B cell (primary cell): ENCODE measurements at regions not wholly inside any gene's neighbourhood (a gene's known extent, or its start where the extent isn't known, plus 50 kb on each side); places are given as distances from the start of the nearest gene placed in this dataset.

Experiments used
- ATAC-seq: fragments of 200-7000 bp; cut with Tn5 transposase; one replicate; pipeline ENCODE4 v1.10.0; 2021; ENCODE audit warnings: low read depth, mild to moderate bottlenecking, moderate number of reproducible peaks, moderate library complexity
- CTCF ChIA-PET: fragments of 350-600 bp; sonication (Branson Sonifier 250); formaldehyde crosslinking; loops from one replicate; lab custom pipeline; 2021; ENCODE audit warnings: antibody characterized with exemption, inconsistent platforms; lab: Charles Lee
- POLR2A ChIA-PET: fragments of 350-600 bp; sonication (Branson Sonifier 250); formaldehyde crosslinking; loops from one replicate; lab custom pipeline; 2021; ENCODE audit warnings: antibody characterized with exemption; lab: Charles Lee
- DNase-seq: peaks from one replicate; pipeline ENCODE4 v3.0.0; 2013
- H2AFZ ChIP-seq: 2 replicates; pipeline ENCODE4 v1.6.1; 2012; ENCODE audit warnings: mild to moderate bottlenecking, low read depth, low read length; ENCODE audit not compliant: insufficient read depth, poor library complexity, severe bottlenecking
- H3K27ac ChIP-seq, 2 donors: 1 replicate in 1 of 2; 2 replicates in 1 of 2; pipeline ENCODE4 v1.5.1; 2012 to 2013; ENCODE audit warnings: low read length in 2 of 2, mild to moderate bottlenecking in 2 of 2, moderate library complexity in 1 of 2
- H3K27me3 ChIP-seq, 4 experiments: fragments of 200-600 bp in 1 of 4; sonication (generic) in 1 of 4; replicated peaks in 1 of 4; 1 replicate in 2 of 4; 2 replicates in 2 of 4; pipeline versions ENCODE4 v1.6.1 to v1.7.0; 2013 to 2016; ENCODE audit warnings: low read length in 3 of 4, mild to moderate bottlenecking in 2 of 4, mixed read lengths in 1 of 4, moderate library complexity in 1 of 4; ENCODE audit not compliant: insufficient read depth in 4 of 4, control insufficient read depth in 3 of 4; ENCODE audit errors: control extremely low read depth in 1 of 4
- H3K36me3 ChIP-seq, 2 experiments: replicated peaks in 1 of 2; 1 replicate in 1 of 2; 2 replicates in 1 of 2; pipeline versions ENCODE4 v1.6.1 to v1.7.1; 2013; ENCODE audit warnings: low read length in 1 of 2; ENCODE audit not compliant: insufficient read depth in 2 of 2, control insufficient read depth in 1 of 2; ENCODE audit errors: control extremely low read depth in 1 of 2, extremely low read depth in 1 of 2
- H3K4me1 ChIP-seq, 2 donors: fragments of 200-600 bp in 1 of 2; sonication (generic) in 1 of 2; 1 replicate in 1 of 2; 2 replicates in 1 of 2; pipeline versions ENCODE4 v1.5.1 to v1.6.1; 2013 to 2017; ENCODE audit warnings: low read length in 2 of 2; ENCODE audit not compliant: control insufficient read depth in 2 of 2, insufficient read depth in 2 of 2
- H3K4me2 ChIP-seq: replicated peaks from 2 replicates; pipeline ENCODE3; 2012; ENCODE audit warnings: mild to moderate bottlenecking, low read depth, low read length; ENCODE audit not compliant: poor library complexity, severe bottlenecking
- H3K4me3 ChIP-seq, 5 experiments: fragments of 200-600 bp in 1 of 5; sonication (generic) in 1 of 5; 1 replicate in 3 of 5; 2 replicates in 2 of 5; pipeline versions ENCODE4 v1.5.1 to v1.7.0; 2011 to 2016; ENCODE audit warnings: low read length in 4 of 5, mild to moderate bottlenecking in 4 of 5, low read depth in 2 of 5, control low read depth in 1 of 5, moderate library complexity in 1 of 5; ENCODE audit not compliant: insufficient read depth in 1 of 5; ENCODE audit errors: control extremely low read depth in 1 of 5, extremely low read depth in 1 of 5
- H3K79me2 ChIP-seq: fragments of 200-600 bp; sonication (generic); one replicate; pipeline ENCODE4 v1.6.0; 2016; ENCODE audit warnings: low read length; ENCODE audit not compliant: control insufficient read depth, insufficient read depth
- H3K9ac ChIP-seq: fragments of 200-600 bp; sonication (generic); 2 replicates; pipeline ENCODE4 v1.6.1; 2017; ENCODE audit warnings: mild to moderate bottlenecking, low read length, moderate library complexity
- H3K9me3 ChIP-seq, 3 donors: one replicate each; pipeline versions ENCODE4 v1.6.1 to v1.7.1; 2013; ENCODE audit warnings: low read length in 2 of 3; ENCODE audit not compliant: control insufficient read depth in 2 of 3, insufficient read depth in 1 of 3; ENCODE audit errors: control extremely low read depth in 1 of 3
- H4K20me1 ChIP-seq: 2 replicates; pipeline ENCODE4 v1.6.0; 2012; ENCODE audit warnings: mild to moderate bottlenecking, low read length; ENCODE audit not compliant: insufficient read depth, control insufficient read depth, poor library complexity, severe bottlenecking
- H3K27ac Mint-ChIP-seq: one replicate; pipeline ENCODE4 v1.8.0; 2021; ENCODE audit warnings: mixed read lengths
- H3K27me3 Mint-ChIP-seq: one replicate; pipeline ENCODE4 v1.8.0; 2021; ENCODE audit warnings: mixed read lengths
- H3K4me1 Mint-ChIP-seq: one replicate; pipeline ENCODE4 v1.8.0; 2021; ENCODE audit warnings: mixed read lengths
- H3K4me3 Mint-ChIP-seq: one replicate; pipeline ENCODE4 v1.8.0; 2021; ENCODE audit warnings: mixed read lengths
- H3K9me3 Mint-ChIP-seq: one replicate; pipeline ENCODE4 v1.8.0; 2022; ENCODE audit warnings: mixed read lengths; ENCODE audit not compliant: insufficient read depth
- EZH2 ChIP-seq: IDR thresholded peaks from 2 replicates; pipeline ENCODE4 v1.6.1; 2012; ENCODE audit warnings: borderline replicate concordance, low read depth, mild to moderate bottlenecking, moderate library complexity, low read length; ENCODE audit not compliant: insufficient read depth, poor library complexity, severe bottlenecking
- WGBS: methylation state at CpG from one replicate; pipeline ENCODE4 v1.1.5; 2013; ENCODE audit warnings: missing lambda C conversion rate; ENCODE audit not compliant: insufficient coverage; 5-methylcytosine and 5-hydroxymethylcytosine counted together
- intact Hi-C: fragments of 100-400 bp; cut with micrococcal nuclease; formaldehyde crosslinking; loops from one replicate; pipeline ENCODE4 v1.10.0; 2022
- TF ChIP-seq, protein P1 (sequence below): fragments of 200-600 bp; IDR thresholded peaks from one replicate; pipeline ENCODE4 v1.8.0; 2022; ENCODE audit warnings: antibody characterized with exemption, mild to moderate bottlenecking

DNA sequence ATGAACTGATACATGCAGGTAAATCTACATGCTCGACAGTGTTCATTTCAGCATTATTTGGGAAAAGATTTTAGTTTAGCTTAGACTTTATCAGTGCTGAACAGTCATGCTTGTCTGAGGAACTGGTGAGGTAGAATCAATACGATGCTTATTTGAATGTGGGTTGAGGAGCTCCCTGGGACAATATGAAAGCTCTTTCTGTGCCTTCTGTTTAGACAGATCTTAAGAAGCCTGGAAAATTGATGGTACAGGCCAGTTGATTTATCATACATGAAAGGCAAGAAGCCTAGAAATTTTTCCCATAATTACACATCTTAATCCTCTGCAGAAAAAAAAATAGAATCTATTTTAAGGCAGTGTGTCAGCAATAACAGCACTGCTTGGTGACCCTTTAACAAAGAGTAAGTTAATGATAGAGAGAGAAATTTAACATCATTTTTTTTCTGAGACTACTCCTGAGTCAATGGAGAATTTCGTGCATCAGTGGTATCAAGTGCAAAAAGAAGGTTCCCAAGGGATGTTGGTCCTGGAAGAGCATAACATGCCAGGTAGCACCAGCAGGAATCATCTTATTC, 252.2 kb upstream of the CDH20 start:
- CTCF ChIA-PET, result no interaction called here
- DNase-seq (no peak), ATAC-seq (no peak)
- Mint-ChIP-seq H3K27me3 (no peaks in the 10 kb centered on the region), H3K9me3 (no peaks in the 10 kb centered on the region), H3K4me1 (no peaks in the 10 kb centered on the region), H3K4me3 (no peak overlapping the region), H3K27ac (no peak overlapping the region)
- intact Hi-C loops, result no loop called here
- Histone ChIP-seq H3K4me3 (no peak overlapping the region), H4K20me1 (no peaks in the 10 kb centered on the region), H2AFZ (no peak overlapping the region), H3K36me3 (no peaks in the 10 kb centered on the region), H3K9me3 (no peaks in the 10 kb centered on the region), H3K79me2 (no peaks in the 10 kb centered on the region), H3K4me1 (no peaks in the 10 kb centered on the region), H3K27ac (no peak overlapping the region), H3K4me2 (no peak overlapping the region), H3K27me3 (no peaks in the 10 kb centered on the region), H3K9ac (no peak overlapping the region)
- POLR2A ChIA-PET, result no interaction called here
- TF ChIP-seq EZH2, result no peak
- TF ChIP-seq, protein P1, sequence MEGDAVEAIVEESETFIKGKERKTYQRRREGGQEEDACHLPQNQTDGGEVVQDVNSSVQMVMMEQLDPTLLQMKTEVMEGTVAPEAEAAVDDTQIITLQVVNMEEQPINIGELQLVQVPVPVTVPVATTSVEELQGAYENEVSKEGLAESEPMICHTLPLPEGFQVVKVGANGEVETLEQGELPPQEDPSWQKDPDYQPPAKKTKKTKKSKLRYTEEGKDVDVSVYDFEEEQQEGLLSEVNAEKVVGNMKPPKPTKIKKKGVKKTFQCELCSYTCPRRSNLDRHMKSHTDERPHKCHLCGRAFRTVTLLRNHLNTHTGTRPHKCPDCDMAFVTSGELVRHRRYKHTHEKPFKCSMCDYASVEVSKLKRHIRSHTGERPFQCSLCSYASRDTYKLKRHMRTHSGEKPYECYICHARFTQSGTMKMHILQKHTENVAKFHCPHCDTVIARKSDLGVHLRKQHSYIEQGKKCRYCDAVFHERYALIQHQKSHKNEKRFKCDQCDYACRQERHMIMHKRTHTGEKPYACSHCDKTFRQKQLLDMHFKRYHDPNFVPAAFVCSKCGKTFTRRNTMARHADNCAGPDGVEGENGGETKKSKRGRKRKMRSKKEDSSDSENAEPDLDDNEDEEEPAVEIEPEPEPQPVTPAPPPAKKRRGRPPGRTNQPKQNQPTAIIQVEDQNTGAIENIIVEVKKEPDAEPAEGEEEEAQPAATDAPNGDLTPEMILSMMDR, result no peak
- WGBS, result 100% methylated on average over 1 of the region's 3 CpGs

GRCh38 chr18:61082976-61083630, 250.1 kb upstream of the CDH20 start:
- no peak overlapping the region for H3K27ac Mint-ChIP-seq

More at GRCh38 chr18:61082976-61083630, 250.1 kb upstream of the CDH20 start:
- Histone ChIP-seq H4K20me1 (no peaks in the 10 kb centered on the region), H3K4me2 (no peak overlapping the region), H3K36me3 (no peaks in the 10 kb centered on the region), H3K27ac (no peak overlapping the region), H3K79me2 (no peaks in the 10 kb centered on the region), H2AFZ (no peak overlapping the region), H3K9me3 (no peaks in the 10 kb centered on the region), H3K4me3 (no peak overlapping the region), H3K4me1 (no peaks in the 10 kb centered on the region), H3K27me3 (no peaks in the 10 kb centered on the region), H3K9ac (no peak overlapping the region)
- Mint-ChIP-seq H3K27me3 (no peaks in the 10 kb centered on the region), H3K4me3 (no peak overlapping the region), H3K4me1 (no peaks in the 10 kb centered on the region), H3K9me3 (no peaks in the 10 kb centered on the region)
- TF ChIP-seq EZH2, result no peak
- TF ChIP-seq, protein P1, result no peak
- WGBS, result no CpG with 5 or more reads among the region's 2 CpGs
- intact Hi-C loops, result no loop called here
- POLR2A ChIA-PET, result no interaction called here
- CTCF ChIA-PET, result interaction anchor here (0.7 kb wide), 1 partner anchor 1544 kb away, joined by 3 read pairs; no protein-coding TSS in a partner anchor
- DNase-seq (no peak), ATAC-seq (no peak)
